22Rv1 (cell line): ENCODE measurements at regions not wholly inside any gene's neighbourhood (a gene's known extent, or its start where the extent isn't known, plus 50 kb on each side); places are given as distances from the start of the nearest gene placed in this dataset.

Experiments used
- ZFX ChIP-seq: fragments of 450-650 bp; IDR thresholded peaks from 2 replicates; pipeline ENCODE4 v1.6.1; 2017; ENCODE audit warnings: antibody characterized with exemption, borderline replicate concordance
- TF ChIP-seq, protein P1 (sequence below): fragments of 450-650 bp; IDR thresholded peaks from 2 replicates; pipeline ENCODE4 v1.5.1; 2017; ENCODE audit warnings: mild to moderate bottlenecking

DNA sequence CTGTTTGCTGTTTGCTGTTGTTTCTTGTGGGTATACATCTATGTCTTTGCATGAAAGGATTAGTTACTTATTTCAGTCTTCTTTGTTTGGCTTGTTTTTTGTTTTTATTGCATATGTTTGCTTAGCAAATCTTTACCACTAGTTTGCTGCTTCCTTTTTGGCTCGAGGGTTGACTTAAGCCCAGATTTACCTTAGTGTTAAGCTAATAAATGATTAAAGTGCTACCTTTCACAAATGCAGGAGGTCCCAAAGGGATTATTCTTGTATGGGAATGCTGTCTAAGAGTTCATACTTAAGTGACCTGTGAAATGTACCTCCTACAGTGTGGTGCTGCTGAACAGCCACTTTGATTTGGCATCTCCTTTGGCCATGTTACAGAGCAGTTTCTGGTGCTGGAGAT, 273.5 kb upstream of the NPY start:
- TF ChIP-seq, protein P1, sequence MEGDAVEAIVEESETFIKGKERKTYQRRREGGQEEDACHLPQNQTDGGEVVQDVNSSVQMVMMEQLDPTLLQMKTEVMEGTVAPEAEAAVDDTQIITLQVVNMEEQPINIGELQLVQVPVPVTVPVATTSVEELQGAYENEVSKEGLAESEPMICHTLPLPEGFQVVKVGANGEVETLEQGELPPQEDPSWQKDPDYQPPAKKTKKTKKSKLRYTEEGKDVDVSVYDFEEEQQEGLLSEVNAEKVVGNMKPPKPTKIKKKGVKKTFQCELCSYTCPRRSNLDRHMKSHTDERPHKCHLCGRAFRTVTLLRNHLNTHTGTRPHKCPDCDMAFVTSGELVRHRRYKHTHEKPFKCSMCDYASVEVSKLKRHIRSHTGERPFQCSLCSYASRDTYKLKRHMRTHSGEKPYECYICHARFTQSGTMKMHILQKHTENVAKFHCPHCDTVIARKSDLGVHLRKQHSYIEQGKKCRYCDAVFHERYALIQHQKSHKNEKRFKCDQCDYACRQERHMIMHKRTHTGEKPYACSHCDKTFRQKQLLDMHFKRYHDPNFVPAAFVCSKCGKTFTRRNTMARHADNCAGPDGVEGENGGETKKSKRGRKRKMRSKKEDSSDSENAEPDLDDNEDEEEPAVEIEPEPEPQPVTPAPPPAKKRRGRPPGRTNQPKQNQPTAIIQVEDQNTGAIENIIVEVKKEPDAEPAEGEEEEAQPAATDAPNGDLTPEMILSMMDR: no peak
- no peak for TF ChIP-seq ZFX
